A673 (cell line): ENCODE measurements at regions not wholly inside any gene's neighbourhood (a gene's known extent, or its start where the extent isn't known, plus 50 kb on each side); places are given as distances from the start of the nearest gene placed in this dataset.

Experiments used
- BruUV-seq: library from RNA; stranded (reverse); fragments of 400-500 nt; replicated peaks from 2 replicates; lab custom pipeline; 2021; lab: Mats Ljungman, UMichigan
- CTCF ChIA-PET: fragments of 300-600 bp; sonication (Branson Sonifier 250); formaldehyde crosslinking; loops from one replicate; lab custom pipeline; 2022; ENCODE audit warnings: antibody characterized with exemption; lab: Charles Lee
- POLR2A ChIA-PET: fragments of 300-600 bp; sonication (Branson Sonifier 250); formaldehyde crosslinking; loops from one replicate; lab custom pipeline; 2022; ENCODE audit warnings: antibody characterized with exemption; ENCODE audit not compliant: low non-redundant PET; lab: Charles Lee
- DNase-seq: peaks from one replicate; pipeline ENCODE4 v3.0.0-alpha.2; 2015; ENCODE audit warnings: low spot score
- H3K27ac ChIP-seq: fragments of 200-600 bp; sonication (generic); 2 replicates; pipeline ENCODE4 v1.5.1; 2016; ENCODE audit warnings: mixed run types, low read depth, mild to moderate bottlenecking, mixed read lengths, antibody characterized with exemption, low read length; ENCODE audit not compliant: poor library complexity, severe bottlenecking
- H3K27me3 ChIP-seq: fragments of 200-600 bp; sonication (generic); replicated peaks from 2 replicates; pipeline ENCODE4 v1.6.1; 2017; ENCODE audit warnings: mixed run types, low read depth, mild to moderate bottlenecking, mixed read lengths, antibody characterized with exemption, low read length; ENCODE audit not compliant: insufficient read depth, poor library complexity
- H3K36me3 ChIP-seq: fragments of 200-600 bp; sonication (generic); 2 replicates; pipeline ENCODE4 v1.6.1; 2016; ENCODE audit warnings: mixed run types, mild to moderate bottlenecking, mixed read lengths, antibody characterized with exemption, low read length; ENCODE audit not compliant: insufficient read depth, poor library complexity, severe bottlenecking
- H3K4me1 ChIP-seq: fragments of 200-600 bp; sonication (generic); 2 replicates; pipeline ENCODE4 v1.6.1; 2017; ENCODE audit warnings: mixed run types, mild to moderate bottlenecking, mixed read lengths, antibody characterized with exemption, low read length; ENCODE audit not compliant: insufficient read depth, poor library complexity, severe bottlenecking
- H3K4me3 ChIP-seq: fragments of 200-600 bp; sonication (generic); 2 replicates; pipeline ENCODE4 v1.5.1; 2016; ENCODE audit warnings: low read depth, mixed run types, mild to moderate bottlenecking, mixed read lengths, low read length; ENCODE audit not compliant: poor library complexity, severe bottlenecking
- H3K9me3 ChIP-seq: fragments of 200-600 bp; sonication (generic); 2 replicates; pipeline ENCODE4 v1.6.1; 2016; ENCODE audit warnings: mixed run types, low read depth, mild to moderate bottlenecking, mixed read lengths, antibody characterized with exemption, low read length; ENCODE audit not compliant: poor library complexity, severe bottlenecking
- CTCF ChIP-seq: fragments of 300-800, 200-600 bp; sonication (generic); conservative IDR thresholded peaks from 2 replicates; pipeline ENCODE4 v1.5.1; 2017; ENCODE audit warnings: low read depth, mild to moderate bottlenecking, antibody characterized with exemption, low read length, moderate library complexity, mixed read lengths
- EZH2 ChIP-seq: fragments of 200-600 bp; sonication (generic); IDR thresholded peaks from 2 replicates; pipeline ENCODE4 v1.6.1; 2017; ENCODE audit warnings: borderline replicate concordance, low read depth, mild to moderate bottlenecking, mixed read lengths, antibody characterized with exemption, low read length; ENCODE audit not compliant: poor library complexity, severe bottlenecking
- intact Hi-C: fragments of 100-400 bp; cut with micrococcal nuclease; formaldehyde crosslinking; loops from one replicate; pipeline ENCODE4 v1.10.0; 2022; ENCODE audit not compliant: unreplicated experiment

- DNase-seq, result no peak
- intact Hi-C loops, result no loop called here
- CTCF ChIA-PET, result no interaction called here
These were observed 664.2 kb upstream of the COBL start for GRCh38 chr7:51980812-51981211.

GRCh38 chr7:51980313-51980712 is 663.7 kb upstream of the COBL start:
- H3K9me3 ChIP-seq, result peaks cover 36% of the 10 kb centered on the region
- no peak for TF ChIP-seq EZH2
- TF ChIP-seq CTCF, result no peak
- H3K27me3 ChIP-seq, result no peaks in the 10 kb centered on the region
- H3K27ac ChIP-seq, result no peak overlapping the region
- H3K4me3 ChIP-seq, result no peak overlapping the region
- BruUV-seq, result no TSS peak
- POLR2A ChIA-PET, result no interaction called here
- no peak for DNase-seq
- CTCF ChIA-PET, result no interaction called here
- H3K4me1 ChIP-seq, result no peaks in the 10 kb centered on the region
- intact Hi-C loops, result no loop called here
- no peaks in the 10 kb centered on the region for H3K36me3 ChIP-seq

More at GRCh38 chr7:51980812-51981211, 664.2 kb upstream of the COBL start:
- POLR2A ChIA-PET, result no interaction called here
- Histone ChIP-seq H3K27ac (no peak overlapping the region), H3K4me1 (no peaks in the 10 kb centered on the region), H3K27me3 (no peaks in the 10 kb centered on the region), H3K36me3 (no peaks in the 10 kb centered on the region), H3K4me3 (no peak overlapping the region), H3K9me3 (peaks cover 31% of the 10 kb centered on the region)
- no TSS peak for BruUV-seq
- no peak for TF ChIP-seq CTCF
- TF ChIP-seq EZH2, result no peak

DNA sequence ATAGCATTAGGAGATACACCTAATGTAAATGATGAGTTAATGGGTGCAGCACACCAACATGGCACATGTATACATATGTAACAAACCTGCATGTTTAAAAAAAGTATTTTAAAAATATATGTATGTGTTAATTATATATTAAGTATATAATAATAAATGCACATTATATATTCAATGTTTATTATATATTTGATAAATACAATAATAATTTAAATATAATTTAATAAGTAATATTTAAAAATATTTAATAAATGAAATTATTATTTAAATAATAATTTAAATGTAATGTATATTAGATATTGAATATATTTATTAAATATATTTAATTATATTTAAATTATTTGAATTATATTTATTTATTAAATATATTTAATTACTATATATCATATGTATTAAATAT is 661.3 kb upstream of the COBL start:
- ChIA-PET POLR2A (no interaction called here), CTCF (no interaction called here)

More for the DNA sequence above, 661.3 kb upstream of the COBL start:
- H3K27ac ChIP-seq, result no peak overlapping the region
- DNase-seq, result no peak
- TF ChIP-seq EZH2 (no peak), CTCF (no peak)
- H3K27me3 ChIP-seq, result no peaks in the 10 kb centered on the region
- H3K9me3 ChIP-seq, result peaks cover 17% of the 10 kb centered on the region
- no peaks in the 10 kb centered on the region for H3K4me1 ChIP-seq
- BruUV-seq, result no TSS peak
- intact Hi-C loops, result no loop called here
- H3K36me3 ChIP-seq, result no peaks in the 10 kb centered on the region
- H3K4me3 ChIP-seq, result no peak overlapping the region
